ENCODE measurements at regions not wholly inside any gene's neighbourhood (a gene's known extent, or its start where the extent isn't known, plus 50 kb on each side); places are given as distances from the start of the nearest gene placed in this dataset.

- no peak for TF ChIP-seq CTCF (IDR thresholded peaks at IDR 0.05; ENCODE audit: low read length)
- no peak for TF ChIP-seq EZH2 (IDR thresholded peaks at IDR 0.05; ENCODE audit: borderline replicate concordance, low read length)
Measured at GRCh38 chr6:144683216-144684070, 398.3 kb downstream of the UTRN start.

Data from OCI-LY1 (cell line).